22Rv1 (cell line): ENCODE measurements at regions not wholly inside any gene's neighbourhood (a gene's known extent, or its start where the extent isn't known, plus 50 kb on each side); places are given as distances from the start of the nearest gene placed in this dataset.

Source experiments
- ZFX ChIP-seq: fragments of 450-650 bp; IDR thresholded peaks from 2 replicates; pipeline ENCODE4 v1.6.1; 2017; ENCODE audit warnings: antibody characterized with exemption, borderline replicate concordance
- TF ChIP-seq, protein P1 (sequence below): fragments of 450-650 bp; IDR thresholded peaks from 2 replicates; pipeline ENCODE4 v1.5.1; 2017; ENCODE audit warnings: mild to moderate bottlenecking

GRCh38 chr12:92546259-92546634, 156.5 kb upstream of the PLEKHG7 start:
- TF ChIP-seq, protein P1, sequence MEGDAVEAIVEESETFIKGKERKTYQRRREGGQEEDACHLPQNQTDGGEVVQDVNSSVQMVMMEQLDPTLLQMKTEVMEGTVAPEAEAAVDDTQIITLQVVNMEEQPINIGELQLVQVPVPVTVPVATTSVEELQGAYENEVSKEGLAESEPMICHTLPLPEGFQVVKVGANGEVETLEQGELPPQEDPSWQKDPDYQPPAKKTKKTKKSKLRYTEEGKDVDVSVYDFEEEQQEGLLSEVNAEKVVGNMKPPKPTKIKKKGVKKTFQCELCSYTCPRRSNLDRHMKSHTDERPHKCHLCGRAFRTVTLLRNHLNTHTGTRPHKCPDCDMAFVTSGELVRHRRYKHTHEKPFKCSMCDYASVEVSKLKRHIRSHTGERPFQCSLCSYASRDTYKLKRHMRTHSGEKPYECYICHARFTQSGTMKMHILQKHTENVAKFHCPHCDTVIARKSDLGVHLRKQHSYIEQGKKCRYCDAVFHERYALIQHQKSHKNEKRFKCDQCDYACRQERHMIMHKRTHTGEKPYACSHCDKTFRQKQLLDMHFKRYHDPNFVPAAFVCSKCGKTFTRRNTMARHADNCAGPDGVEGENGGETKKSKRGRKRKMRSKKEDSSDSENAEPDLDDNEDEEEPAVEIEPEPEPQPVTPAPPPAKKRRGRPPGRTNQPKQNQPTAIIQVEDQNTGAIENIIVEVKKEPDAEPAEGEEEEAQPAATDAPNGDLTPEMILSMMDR: no peak
- TF ChIP-seq ZFX: no peak
